T-cell (primary cell): ENCODE measurements at regions not wholly inside any gene's neighbourhood (a gene's known extent, or its start where the extent isn't known, plus 50 kb on each side); places are given as distances from the start of the nearest gene placed in this dataset.

Experiments used
- ATAC-seq, 4 experiments: fragments of 200-7000 bp in 3 of 4; fragments of 150-1000 bp in 1 of 4; cut with Tn5 transposase; replicated peaks in 1 of 4; 1 replicate in 3 of 4; 2 replicates in 1 of 4; pipeline ENCODE4 v1.10.0; 2021; ENCODE audit warnings: moderate library complexity in 3 of 4, mild to moderate bottlenecking in 2 of 4, moderate number of reproducible peaks in 1 of 4
- CTCF ChIA-PET, 2 donors: fragments of 300-600 bp; sonication (Branson Sonifier 250); formaldehyde crosslinking; loops; one replicate each; lab custom pipeline; 2022; ENCODE audit warnings: antibody characterized with exemption in 2 of 2; lab: Charles Lee
- POLR2A ChIA-PET, 2 donors: fragments of 300-600 bp; sonication (Branson Sonifier 250); formaldehyde crosslinking; loops; one replicate each; lab custom pipeline; 2022; ENCODE audit warnings: antibody characterized with exemption in 2 of 2; lab: Charles Lee
- DNase-seq, 35 experiments: peaks; one replicate each; pipeline versions ENCODE4 v3.0.0 to v3.0.0-alpha.2; 2013 to 2023
- H3K27ac ChIP-seq: one replicate; pipeline ENCODE4 v1.5.1; 2013; ENCODE audit warnings: low read length
- H3K27me3 ChIP-seq, 2 experiments: replicated peaks in 1 of 2; 1 replicate in 1 of 2; 2 replicates in 1 of 2; pipeline versions ENCODE4 v1.6.1 to v1.7.0; 2013; ENCODE audit warnings: low read length in 1 of 2, mixed read lengths in 1 of 2; ENCODE audit not compliant: control insufficient read depth in 2 of 2, insufficient read depth in 2 of 2; ENCODE audit errors: extremely low read depth in 1 of 2
- H3K36me3 ChIP-seq, 2 donors: 1 replicate in 1 of 2; 2 replicates in 1 of 2; pipeline versions ENCODE4 v1.6.1 to v1.7.0; 2013; ENCODE audit warnings: low read length in 1 of 2; ENCODE audit not compliant: control insufficient read depth in 2 of 2, insufficient read depth in 1 of 2; ENCODE audit errors: extremely low read depth in 1 of 2
- H3K4me1 ChIP-seq, 2 experiments: 1 replicate in 1 of 2; 2 replicates in 1 of 2; pipeline versions ENCODE4 v1.6.1 to v1.7.0; 2013; ENCODE audit warnings: low read length in 2 of 2, mixed read lengths in 1 of 2; ENCODE audit not compliant: insufficient read depth in 2 of 2, control insufficient read depth in 1 of 2; ENCODE audit errors: extremely low read depth in 1 of 2
- H3K4me3 ChIP-seq, 2 donors: 1 replicate in 1 of 2; 2 replicates in 1 of 2; pipeline versions ENCODE4 v1.5.1 to v1.7.0; 2013; ENCODE audit warnings: mild to moderate bottlenecking in 2 of 2, low read length in 1 of 2, moderate library complexity in 1 of 2; ENCODE audit not compliant: control insufficient read depth in 1 of 2; ENCODE audit errors: extremely low read depth in 1 of 2
- H3K9me3 ChIP-seq: 2 replicates; pipeline ENCODE4 v1.7.0; 2013
- H3K27ac Mint-ChIP-seq, 2 donors: one replicate each; pipeline ENCODE4 v1.8.0; 2020 to 2021; ENCODE audit warnings: mild to moderate bottlenecking in 2 of 2, mixed read lengths in 2 of 2
- H3K27me3 Mint-ChIP-seq, 2 donors: one replicate each; pipeline ENCODE4 v1.8.0; 2021 to 2022; ENCODE audit warnings: mixed read lengths in 2 of 2
- H3K36me3 Mint-ChIP-seq: one replicate; pipeline ENCODE4 v1.8.0; 2021; ENCODE audit warnings: mixed read lengths
- H3K4me1 Mint-ChIP-seq, 3 donors: one replicate each; pipeline ENCODE4 v1.8.0; 2020 to 2022; ENCODE audit warnings: mixed read lengths in 3 of 3, mild to moderate bottlenecking in 1 of 3
- H3K4me3 Mint-ChIP-seq, 3 donors: one replicate each; pipeline ENCODE4 v1.8.0; 2020 to 2022; ENCODE audit warnings: mild to moderate bottlenecking in 3 of 3, mixed read lengths in 3 of 3, moderate library complexity in 3 of 3
- H3K9me3 Mint-ChIP-seq, 3 donors: one replicate each; pipeline ENCODE4 v1.8.0; 2020 to 2022; ENCODE audit warnings: mixed read lengths in 3 of 3
- WGBS: methylation state at CpG from one replicate; pipeline ENCODE4 v1.1.5; 2013; ENCODE audit warnings: missing lambda C conversion rate; ENCODE audit not compliant: insufficient coverage; 5-methylcytosine and 5-hydroxymethylcytosine counted together

DNA sequence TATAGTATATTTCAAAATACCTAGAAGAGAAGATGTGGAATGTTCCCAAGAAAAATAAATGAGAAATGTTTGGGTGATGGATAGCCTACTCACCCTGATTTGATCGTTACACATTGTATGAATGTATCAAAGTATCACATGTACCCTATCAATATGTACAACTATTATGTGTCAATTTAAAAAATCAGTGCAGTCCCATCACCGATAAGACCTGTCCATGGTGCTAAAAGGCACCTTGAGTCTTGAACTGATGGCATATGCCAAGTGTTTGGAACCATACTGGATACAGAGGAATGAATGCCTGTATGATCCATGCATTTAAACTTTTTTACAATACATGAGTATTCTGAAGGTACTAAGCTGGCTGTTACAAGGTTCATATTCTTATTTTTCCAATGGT is 50.2 kb upstream of the ZNF835 start:
- Mint-ChIP-seq H3K9me3 (peaks cover 28 to 64% (median 46%) of the 10 kb centered on the region in 3 donors), H3K36me3 (peaks cover 3% of the 10 kb centered on the region), H3K27ac (no peak overlapping the region), H3K4me3 (no peak overlapping the region), H3K4me1 (no peaks in the 10 kb centered on the region), H3K27me3 (no peaks in the 10 kb centered on the region)
- POLR2A ChIA-PET = no interaction called here
- DNase-seq (no peak), ATAC-seq (no peak)
- Histone ChIP-seq H3K9me3 (peaks cover 3% of the 10 kb centered on the region), H3K27me3 (no peaks in the 10 kb centered on the region), H3K4me1 (no peaks in the 10 kb centered on the region), H3K27ac (no peak overlapping the region), H3K36me3 (no peaks in the 10 kb centered on the region), H3K4me3 (no peak overlapping the region)
- CTCF ChIA-PET = interaction anchor here in 1 of 2 donors (0.5 kb wide), 1 partner anchor 652 kb away, joined by 3 read pairs; no protein-coding TSS in a partner anchor
- no CpG with 5 or more reads among the region's 2 CpGs for WGBS
